OCI-LY1 (cell line): ENCODE measurements at regions not wholly inside any gene's neighbourhood (a gene's known extent, or its start where the extent isn't known, plus 50 kb on each side); places are given as distances from the start of the nearest gene placed in this dataset.

Source experiments
- EZH2 ChIP-seq: fragments of 200-600 bp; sonication (generic), shearing (Covaris generic); IDR thresholded peaks from 2 replicates; pipeline ENCODE4 v1.8.0; 2017; ENCODE audit warnings: borderline replicate concordance, mixed run types, mild to moderate bottlenecking, antibody characterized with exemption, low read length, moderate library complexity, mixed read lengths
- TF ChIP-seq, protein P1 (sequence below): fragments of 200-600 bp; sonication (generic), shearing (Covaris generic); IDR thresholded peaks from 2 replicates; pipeline ENCODE4 v1.5.1; 2017; ENCODE audit warnings: mild to moderate bottlenecking, antibody characterized with exemption, low read length, moderate library complexity, mixed read lengths

DNA sequence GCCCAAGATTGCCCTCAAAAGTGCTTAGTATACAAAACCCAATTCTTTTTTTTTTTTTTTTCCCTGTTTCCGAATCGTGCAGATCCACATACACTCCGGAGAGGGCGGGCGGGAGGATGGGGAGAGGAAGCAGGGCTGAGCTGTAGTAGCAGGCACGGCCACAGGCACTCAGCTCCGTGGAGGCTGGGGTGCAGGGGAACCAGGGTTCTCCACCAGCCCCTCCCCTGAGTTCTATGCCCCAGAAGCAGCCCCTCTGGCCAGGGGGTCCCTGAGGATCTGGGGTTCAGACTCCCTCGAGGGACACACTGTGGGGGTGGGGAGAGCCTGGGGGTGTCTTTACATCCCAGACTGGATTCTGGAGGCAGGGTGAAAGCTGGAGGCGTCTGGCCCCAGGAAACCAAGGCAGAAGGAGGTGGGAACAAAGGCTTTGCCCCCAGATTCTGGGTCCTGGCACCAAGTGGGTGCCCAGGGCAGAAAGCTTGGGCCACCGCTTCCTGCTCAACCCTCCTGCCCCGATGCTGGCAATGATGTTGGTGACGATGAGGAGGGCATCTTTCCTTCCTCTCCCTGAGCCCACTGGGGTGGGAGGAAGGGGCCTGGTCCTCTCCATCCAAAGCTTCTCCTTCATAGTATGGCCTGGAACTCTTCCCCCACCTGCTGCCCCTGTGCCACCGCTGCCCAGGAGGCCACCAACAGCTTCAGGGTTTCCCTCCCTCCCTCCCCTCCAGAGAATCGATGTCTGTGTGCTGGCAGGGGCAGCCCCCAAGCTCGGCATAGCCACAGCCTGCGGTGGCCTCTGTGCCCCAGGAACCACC, 106.4 kb upstream of the TARDBP start:
- TF ChIP-seq, protein P1, sequence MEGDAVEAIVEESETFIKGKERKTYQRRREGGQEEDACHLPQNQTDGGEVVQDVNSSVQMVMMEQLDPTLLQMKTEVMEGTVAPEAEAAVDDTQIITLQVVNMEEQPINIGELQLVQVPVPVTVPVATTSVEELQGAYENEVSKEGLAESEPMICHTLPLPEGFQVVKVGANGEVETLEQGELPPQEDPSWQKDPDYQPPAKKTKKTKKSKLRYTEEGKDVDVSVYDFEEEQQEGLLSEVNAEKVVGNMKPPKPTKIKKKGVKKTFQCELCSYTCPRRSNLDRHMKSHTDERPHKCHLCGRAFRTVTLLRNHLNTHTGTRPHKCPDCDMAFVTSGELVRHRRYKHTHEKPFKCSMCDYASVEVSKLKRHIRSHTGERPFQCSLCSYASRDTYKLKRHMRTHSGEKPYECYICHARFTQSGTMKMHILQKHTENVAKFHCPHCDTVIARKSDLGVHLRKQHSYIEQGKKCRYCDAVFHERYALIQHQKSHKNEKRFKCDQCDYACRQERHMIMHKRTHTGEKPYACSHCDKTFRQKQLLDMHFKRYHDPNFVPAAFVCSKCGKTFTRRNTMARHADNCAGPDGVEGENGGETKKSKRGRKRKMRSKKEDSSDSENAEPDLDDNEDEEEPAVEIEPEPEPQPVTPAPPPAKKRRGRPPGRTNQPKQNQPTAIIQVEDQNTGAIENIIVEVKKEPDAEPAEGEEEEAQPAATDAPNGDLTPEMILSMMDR = no peak
- no peak for TF ChIP-seq EZH2
